H9 (cell line): ENCODE measurements at regions not wholly inside any gene's neighbourhood (a gene's known extent, or its start where the extent isn't known, plus 50 kb on each side); places are given as distances from the start of the nearest gene placed in this dataset.

Source experiments
- DNase-seq: peaks from one replicate; pipeline ENCODE4 v3.0.0-alpha.2; 2017
- H2AFZ ChIP-seq: one replicate; pipeline ENCODE4 v1.6.1; 2013; ENCODE audit warnings: mild to moderate bottlenecking, low read length, control low read depth, moderate library complexity
- H2AK5ac ChIP-seq: 2 replicates; pipeline ENCODE4 v1.6.1; 2013; ENCODE audit warnings: low read length, control low read depth, mixed read lengths; ENCODE audit not compliant: insufficient read length
- H2BK120ac ChIP-seq: one replicate; pipeline ENCODE4 v1.6.1; 2013; ENCODE audit warnings: low read depth, mild to moderate bottlenecking, low read length, control low read depth, inconsistent platforms; ENCODE audit not compliant: poor library complexity, severe bottlenecking
- H2BK12ac ChIP-seq: 2 replicates; pipeline ENCODE4 v1.6.1; 2013; ENCODE audit warnings: low read length, control low read depth, mixed read lengths, low read depth; ENCODE audit not compliant: insufficient read length
- H2BK15ac ChIP-seq: 2 replicates; pipeline ENCODE4 v1.6.1; 2013; ENCODE audit warnings: low read depth, low read length, control low read depth
- H2BK20ac ChIP-seq: one replicate; pipeline ENCODE4 v1.6.1; 2013; ENCODE audit warnings: low read depth, mild to moderate bottlenecking, low read length, control low read depth, inconsistent platforms; ENCODE audit not compliant: poor library complexity, severe bottlenecking
- H2BK5ac ChIP-seq: 2 replicates; pipeline ENCODE4 v1.6.1; 2013; ENCODE audit warnings: low read length, control low read depth, mixed read lengths; ENCODE audit not compliant: insufficient read length
- H3K14ac ChIP-seq: 2 replicates; pipeline ENCODE4 v1.6.1; 2013; ENCODE audit warnings: low read length, control low read depth; ENCODE audit not compliant: insufficient read depth
- H3K18ac ChIP-seq: 2 replicates; pipeline ENCODE4 v1.6.1; 2013; ENCODE audit warnings: low read depth, mild to moderate bottlenecking, mixed read lengths, low read length, control low read depth; ENCODE audit not compliant: insufficient read length
- H3K23ac ChIP-seq: 2 replicates; pipeline ENCODE4 v1.6.1; 2013; ENCODE audit warnings: low read length, control low read depth, mixed read lengths, low read depth; ENCODE audit not compliant: insufficient read length
- H3K23me2 ChIP-seq: 2 replicates; pipeline ENCODE4 v1.6.1; 2013; ENCODE audit warnings: low read depth, mild to moderate bottlenecking, mixed read lengths, low read length, control low read depth; ENCODE audit not compliant: insufficient read length, poor library complexity, severe bottlenecking
- H3K27ac ChIP-seq: 2 replicates; pipeline ENCODE4 v1.5.1; 2013; ENCODE audit warnings: low read length, control low read depth, mixed read lengths, low read depth; ENCODE audit not compliant: insufficient read length
- H3K27me3 ChIP-seq: 2 replicates; pipeline ENCODE4 v1.6.1; 2013; ENCODE audit warnings: low read length, control low read depth, inconsistent platforms; ENCODE audit not compliant: insufficient read depth
- H3K4ac ChIP-seq: 2 replicates; pipeline ENCODE4 v1.6.1; 2013; ENCODE audit warnings: low read depth, mild to moderate bottlenecking, control low read depth, inconsistent platforms, low read length, moderate library complexity
- H3K4me1 ChIP-seq: 2 replicates; pipeline ENCODE4 v1.6.1; 2013; ENCODE audit warnings: low read length, control low read depth, inconsistent platforms; ENCODE audit not compliant: insufficient read depth
- H3K4me2 ChIP-seq: 2 replicates; pipeline ENCODE4 v1.6.1; 2013; ENCODE audit warnings: low read length, control low read depth, mixed read lengths; ENCODE audit not compliant: insufficient read length, insufficient read depth
- H3K56ac ChIP-seq: 2 replicates; pipeline ENCODE4 v1.6.1; 2013; ENCODE audit warnings: low read depth, mild to moderate bottlenecking, mixed read lengths, low read length, control low read depth; ENCODE audit not compliant: insufficient read length
- H3K79me1 ChIP-seq: 2 replicates; pipeline ENCODE4 v1.6.1; 2013; ENCODE audit warnings: low read depth, mild to moderate bottlenecking, moderate library complexity, low read length, control low read depth, inconsistent platforms; ENCODE audit not compliant: insufficient read depth, poor library complexity, severe bottlenecking
- H3K79me2 ChIP-seq: 2 replicates; pipeline ENCODE4 v1.6.1; 2013; ENCODE audit warnings: low read length, control low read depth, inconsistent platforms; ENCODE audit not compliant: insufficient read depth
- H3K9ac ChIP-seq: 2 replicates; pipeline ENCODE4 v1.6.1; 2013; ENCODE audit warnings: low read length, control low read depth, mixed read lengths; ENCODE audit not compliant: insufficient read length; ENCODE audit errors: extremely low read depth
- H3K9me3 ChIP-seq: one replicate; pipeline ENCODE4 v1.6.1; 2013; ENCODE audit warnings: low read depth, low read length, inconsistent platforms; ENCODE audit not compliant: control insufficient read depth
- H3T11ph ChIP-seq: one replicate; pipeline ENCODE4 v1.6.1; 2013; ENCODE audit warnings: mild to moderate bottlenecking, low read length, control low read depth, inconsistent platforms
- H4K20me1 ChIP-seq: one replicate; pipeline ENCODE4 v1.6.1; 2013; ENCODE audit not compliant: control insufficient read depth, insufficient read length, insufficient read depth
- H4K5ac ChIP-seq: 2 replicates; pipeline ENCODE4 v1.6.1; 2013; ENCODE audit warnings: low read depth, mild to moderate bottlenecking, mixed read lengths, low read length, control low read depth; ENCODE audit not compliant: insufficient read length
- H4K8ac ChIP-seq: replicated peaks from 2 replicates; pipeline ENCODE4 v1.6.1; 2013; ENCODE audit warnings: low read length, control low read depth, mixed read lengths, low read depth; ENCODE audit not compliant: insufficient read length
- H4K91ac ChIP-seq: 2 replicates; pipeline ENCODE4 v1.6.1; 2013; ENCODE audit warnings: low read depth, mild to moderate bottlenecking, moderate library complexity, mixed read lengths, low read length, control low read depth; ENCODE audit not compliant: insufficient read length
- H3K27ac Mint-ChIP-seq, 3 experiments: 2 replicates in 2 of 3; 3 replicates in 1 of 3; pipeline ENCODE4 v1.8.0; 2020 to 2021; ENCODE audit warnings: mixed read lengths in 3 of 3, mild to moderate bottlenecking in 1 of 3, moderate library complexity in 1 of 3
- H3K27me3 Mint-ChIP-seq: 2 replicates; pipeline ENCODE4 v1.8.0; 2021; ENCODE audit warnings: low read depth, mild to moderate bottlenecking, moderate library complexity, mixed read lengths
- H3K36me3 Mint-ChIP-seq, 3 experiments: 2 replicates in 2 of 3; 3 replicates in 1 of 3; pipeline ENCODE4 v1.8.0; 2020 to 2021; ENCODE audit warnings: low read depth in 3 of 3, mixed read lengths in 3 of 3; ENCODE audit not compliant: insufficient read depth in 1 of 3
- H3K4me1 Mint-ChIP-seq, 2 experiments: 2 replicates each; pipeline ENCODE4 v1.8.0; 2020; ENCODE audit warnings: mixed read lengths in 2 of 2
- H3K4me3 Mint-ChIP-seq, 2 experiments: 2 replicates in 1 of 2; 3 replicates in 1 of 2; pipeline ENCODE4 v1.8.0; 2020 to 2021; ENCODE audit warnings: mild to moderate bottlenecking in 2 of 2, mixed read lengths in 2 of 2, moderate library complexity in 1 of 2
- H3K9me3 Mint-ChIP-seq, 2 experiments: 2 replicates in 1 of 2; 3 replicates in 1 of 2; pipeline ENCODE4 v1.8.0; 2020; ENCODE audit warnings: mild to moderate bottlenecking in 2 of 2, mixed read lengths in 2 of 2, moderate library complexity in 1 of 2
- WGBS: extraction: QIAGEN DNeasy Blood & Tissue Kit; methylation state at CpG from one replicate; pipeline ENCODE4 v1.1.7; 2013; ENCODE audit warnings: missing lambda C conversion rate, low lambda C conversion rate, mixed read lengths; ENCODE audit not compliant: insufficient read length; ENCODE audit errors: extremely low coverage; 5-methylcytosine and 5-hydroxymethylcytosine counted together
- TF ChIP-seq, protein P1 (sequence below): fragments of 200-600 bp; sonication (generic); conservative IDR thresholded peaks from 3 replicates; pipeline ENCODE4 v1.8.0; 2021; ENCODE audit warnings: antibody characterized with exemption, mild to moderate bottlenecking

DNA sequence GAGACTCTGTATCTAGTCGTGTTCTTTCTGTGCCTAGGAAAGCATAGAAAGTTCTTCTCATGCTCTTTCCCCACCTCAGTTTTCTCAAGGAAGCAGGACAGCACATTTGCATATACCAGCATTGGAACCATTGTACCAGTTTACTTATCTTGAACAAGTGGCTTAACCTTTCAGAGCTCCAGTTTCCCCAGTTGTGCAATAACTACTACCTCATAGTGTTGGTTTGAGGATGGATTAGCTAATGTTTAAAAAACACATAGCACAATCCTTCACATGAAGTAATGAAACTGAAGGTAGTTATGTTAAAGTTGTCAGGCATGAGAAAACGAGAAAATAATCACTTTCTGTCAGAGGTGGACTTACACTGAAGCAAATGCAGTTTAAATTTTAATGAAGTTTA is 92.2 kb upstream of the H2AZ1 start:
- no peak overlapping the region for H2AK5ac ChIP-seq
- no peak overlapping the region for H3K27ac ChIP-seq
- no peak overlapping the region for H4K8ac ChIP-seq
- WGBS = no CpG with 5 or more reads among the region's 2 CpGs
- H2BK120ac ChIP-seq = no peak overlapping the region
- H3K14ac ChIP-seq = no peak overlapping the region
- H2BK15ac ChIP-seq = no peak overlapping the region
- no peak overlapping the region for H3K9ac ChIP-seq
- TF ChIP-seq, protein P1, sequence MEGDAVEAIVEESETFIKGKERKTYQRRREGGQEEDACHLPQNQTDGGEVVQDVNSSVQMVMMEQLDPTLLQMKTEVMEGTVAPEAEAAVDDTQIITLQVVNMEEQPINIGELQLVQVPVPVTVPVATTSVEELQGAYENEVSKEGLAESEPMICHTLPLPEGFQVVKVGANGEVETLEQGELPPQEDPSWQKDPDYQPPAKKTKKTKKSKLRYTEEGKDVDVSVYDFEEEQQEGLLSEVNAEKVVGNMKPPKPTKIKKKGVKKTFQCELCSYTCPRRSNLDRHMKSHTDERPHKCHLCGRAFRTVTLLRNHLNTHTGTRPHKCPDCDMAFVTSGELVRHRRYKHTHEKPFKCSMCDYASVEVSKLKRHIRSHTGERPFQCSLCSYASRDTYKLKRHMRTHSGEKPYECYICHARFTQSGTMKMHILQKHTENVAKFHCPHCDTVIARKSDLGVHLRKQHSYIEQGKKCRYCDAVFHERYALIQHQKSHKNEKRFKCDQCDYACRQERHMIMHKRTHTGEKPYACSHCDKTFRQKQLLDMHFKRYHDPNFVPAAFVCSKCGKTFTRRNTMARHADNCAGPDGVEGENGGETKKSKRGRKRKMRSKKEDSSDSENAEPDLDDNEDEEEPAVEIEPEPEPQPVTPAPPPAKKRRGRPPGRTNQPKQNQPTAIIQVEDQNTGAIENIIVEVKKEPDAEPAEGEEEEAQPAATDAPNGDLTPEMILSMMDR = no peak
- H2BK5ac ChIP-seq = no peak overlapping the region
- no peak overlapping the region for H2BK20ac ChIP-seq
- H4K5ac ChIP-seq = no peak overlapping the region
- no peak overlapping the region for H3T11ph ChIP-seq
- H4K91ac ChIP-seq = no peak overlapping the region
- no peak overlapping the region for H2AFZ ChIP-seq
- peaks cover 0 to 2% (median 0%) of the 10 kb centered on the region in 3 experiments; a peak in 1 of 7 replicates for H3K36me3 Mint-ChIP-seq
- H3K4me3 Mint-ChIP-seq = no peak overlapping the region
- H3K56ac ChIP-seq = no peak overlapping the region
- H3K18ac ChIP-seq = no peak overlapping the region
- no peak overlapping the region for H3K4ac ChIP-seq
- no peaks in the 10 kb centered on the region for H3K27me3 Mint-ChIP-seq
- DNase-seq = no peak
- H3K9me3 Mint-ChIP-seq = no peaks in the 10 kb centered on the region; a peak in 1 of 5 replicates
- no peaks in the 10 kb centered on the region for H4K20me1 ChIP-seq
- H3K27me3 ChIP-seq = no peaks in the 10 kb centered on the region
- H3K23ac ChIP-seq = no peak overlapping the region
- no peak overlapping the region for H2BK12ac ChIP-seq
- H3K23me2 ChIP-seq = no peaks in the 10 kb centered on the region
- peaks cover 3 to 4% of the 10 kb centered on the region in 2 experiments; a peak in 3 of 4 replicates for H3K4me1 Mint-ChIP-seq
- H3K79me1 ChIP-seq = no peaks in the 10 kb centered on the region
- H3K79me2 ChIP-seq = no peaks in the 10 kb centered on the region
- H3K4me1 ChIP-seq = no peaks in the 10 kb centered on the region
- H3K27ac Mint-ChIP-seq = no peak overlapping the region
- H3K9me3 ChIP-seq = no peaks in the 10 kb centered on the region
- H3K4me2 ChIP-seq = no peak overlapping the region
